Keratinocyte (primary cell): ENCODE measurements at regions not wholly inside any gene's neighbourhood (a gene's known extent, or its start where the extent isn't known, plus 50 kb on each side); places are given as distances from the start of the nearest gene placed in this dataset.

Experiments
- CTCF ChIP-seq, 3 experiments: IDR thresholded peaks in 1 of 3; conservative IDR thresholded peaks in 1 of 3; optimal IDR thresholded peaks in 1 of 3; 2 replicates in 2 of 3; 3 replicates in 1 of 3; pipeline versions ENCODE3 to v1.5.1; 2011; ENCODE audit warnings: low read length in 3 of 3, mild to moderate bottlenecking in 3 of 3, moderate library complexity in 2 of 3, control low read depth in 1 of 3, inconsistent platforms in 1 of 3; ENCODE audit not compliant: insufficient read depth in 2 of 3; ENCODE audit errors: extremely low read depth in 1 of 3
- EZH2 ChIP-seq: IDR thresholded peaks from one replicate; pipeline ENCODE4 v1.6.1; 2012; ENCODE audit warnings: inconsistent platforms, mild to moderate bottlenecking, low read length, moderate library complexity

- TF ChIP-seq CTCF (optimal IDR thresholded peaks at IDR 0.05 in 1 of 3, IDR thresholded peaks at IDR 0.05 in 1 of 3, conservative IDR thresholded peaks at IDR 0.05 in 1 of 3; ENCODE audit: extremely low read depth in 1 of 3, insufficient read depth in 2 of 3, low read length in 3 of 3): no peak
- TF ChIP-seq EZH2: no peak
Measured at GRCh38 chr2:225998653-225999052, 599.1 kb downstream of the NYAP2 start.
